HFF-Myc (cell line): ENCODE measurements at regions not wholly inside any gene's neighbourhood (a gene's known extent, or its start where the extent isn't known, plus 50 kb on each side); places are given as distances from the start of the nearest gene placed in this dataset.
A peak's percentile ranks its signal among the peaks of the same experiment; 100 is the strongest.
"Not testable (repeated sequence)": the region's sequence is repeated elsewhere in the genome, so short reads cannot be mapped to it uniquely, and the experiment has no call there.

Source experiments
- DNase-seq: peaks from one replicate; pipeline ENCODE4 v3.0.0-alpha.2; 2011; ENCODE audit warnings: low read depth; ENCODE audit errors: extremely low read depth
- H3K4me3 ChIP-seq: replicated peaks from 2 replicates; pipeline ENCODE4 v1.5.1; 2011; ENCODE audit warnings: low read depth, mild to moderate bottlenecking, control low read depth, low read length
- CTCF ChIP-seq: IDR thresholded peaks from 2 replicates; pipeline ENCODE4 v1.5.1; 2012; ENCODE audit warnings: mild to moderate bottlenecking, low read depth, low read length, control low read depth; ENCODE audit errors: missing control alignments

GRCh38 chr16:13453938-13454553 is 465.9 kb upstream of the ERCC4 start:
- DNase-seq: no peak
- H3K4me3 ChIP-seq: no peak overlapping the region
- peak; percentile 15 for TF ChIP-seq CTCF

GRCh38 chr16:13463619-13464018 is 456.3 kb upstream of the ERCC4 start:
- no peak for TF ChIP-seq CTCF
- no peak for DNase-seq
- no peak overlapping the region for H3K4me3 ChIP-seq

GRCh38 chr16:13471036-13471435 is 448.9 kb upstream of the ERCC4 start:
- H3K4me3 ChIP-seq: no peak overlapping the region
- TF ChIP-seq CTCF: no peak
- DNase-seq: no peak

GRCh38 chr16:13478991-13479390 is 441.0 kb upstream of the ERCC4 start:
- no peak for TF ChIP-seq CTCF
- no peak overlapping the region for H3K4me3 ChIP-seq
- DNase-seq: no peak

GRCh38 chr16:13479549-13479948 is 440.4 kb upstream of the ERCC4 start:
- DNase-seq: no peak
- no peak for TF ChIP-seq CTCF
- H3K4me3 ChIP-seq: no peak overlapping the region

- no peak for DNase-seq
- TF ChIP-seq CTCF: no peak
- H3K4me3 ChIP-seq: no peak overlapping the region
Measured at GRCh38 chr16:13480801-13481200, 439.2 kb upstream of the ERCC4 start.

- no peak for TF ChIP-seq CTCF
- DNase-seq: no peak
- no peak overlapping the region for H3K4me3 ChIP-seq
Measured at GRCh38 chr16:13483121-13483520, 436.8 kb upstream of the ERCC4 start.

GRCh38 chr16:13489416-13489815 is 430.5 kb upstream of the ERCC4 start:
- DNase-seq, H3K4me3 ChIP-seq: not testable (repeated sequence)
